GM21723 (cell line): ENCODE measurements at regions not wholly inside any gene's neighbourhood (a gene's known extent, or its start where the extent isn't known, plus 50 kb on each side); places are given as distances from the start of the nearest gene placed in this dataset.

Source experiments
- ATAC-seq: cut with Tn5 transposase; IDR thresholded peaks from one replicate; pipeline ENCODE4 v1.9.1; 2021; ENCODE audit warnings: mild to moderate bottlenecking, moderate library complexity; ENCODE audit not compliant: unreplicated experiment

DNA sequence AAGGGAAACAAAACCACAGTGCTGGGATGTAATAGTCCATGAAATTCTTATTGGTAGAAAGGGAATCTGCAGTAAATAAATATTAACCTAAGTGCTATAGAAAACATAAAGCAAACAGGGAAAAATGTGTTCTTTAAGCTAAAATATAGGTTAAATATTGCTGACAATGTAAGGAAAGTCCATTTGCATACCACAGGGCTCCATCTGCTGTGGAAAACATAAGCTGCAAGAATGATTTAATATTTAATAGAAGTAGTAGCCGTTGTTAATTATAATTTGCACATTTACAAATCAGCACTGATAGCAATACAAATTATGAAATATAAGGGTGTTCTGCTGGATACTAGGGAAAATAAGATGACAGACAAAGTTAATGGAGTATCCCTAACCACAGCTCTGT lies 444.9 kb upstream of the PKN2 start:
- no peak for ATAC-seq

DNA sequence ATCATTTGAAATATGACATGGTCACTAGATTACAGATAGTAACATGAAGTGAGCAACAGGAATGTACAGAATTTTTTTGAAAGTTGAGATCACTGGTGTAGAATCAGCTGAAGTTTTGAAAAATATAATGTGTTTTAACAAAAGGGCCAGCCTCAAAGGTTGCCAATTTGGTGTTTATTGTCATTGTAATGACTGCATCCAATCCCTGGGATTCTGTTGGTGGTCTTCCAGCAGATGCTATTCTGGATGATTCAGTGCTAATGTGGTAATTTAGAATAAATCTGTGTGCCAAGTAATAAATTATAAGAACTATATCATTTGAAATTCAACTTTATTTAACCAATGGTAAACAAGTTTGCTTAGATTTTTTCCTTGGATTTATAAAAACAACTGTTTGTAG lies 436.4 kb upstream of the PKN2 start:
- ATAC-seq = no peak

DNA sequence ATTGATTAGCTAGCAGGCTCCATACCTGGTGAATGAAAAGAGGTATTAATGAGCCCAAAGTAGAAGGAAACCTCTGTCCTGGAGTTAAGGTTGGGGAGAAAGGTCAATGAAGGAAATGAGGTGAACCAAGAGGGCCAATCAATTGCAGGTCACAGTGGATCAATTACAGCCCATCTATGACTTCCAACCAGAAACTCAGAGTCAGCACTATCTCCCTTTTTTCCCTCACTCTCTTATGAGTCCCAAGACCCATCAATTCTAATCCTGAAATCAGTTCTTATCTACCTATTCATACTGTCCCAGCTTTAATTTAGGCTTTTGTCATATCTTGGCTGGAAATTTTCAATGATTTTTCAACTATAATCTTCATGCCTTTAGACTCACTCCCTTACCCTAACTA lies 433.2 kb upstream of the PKN2 start:
- no peak for ATAC-seq

DNA sequence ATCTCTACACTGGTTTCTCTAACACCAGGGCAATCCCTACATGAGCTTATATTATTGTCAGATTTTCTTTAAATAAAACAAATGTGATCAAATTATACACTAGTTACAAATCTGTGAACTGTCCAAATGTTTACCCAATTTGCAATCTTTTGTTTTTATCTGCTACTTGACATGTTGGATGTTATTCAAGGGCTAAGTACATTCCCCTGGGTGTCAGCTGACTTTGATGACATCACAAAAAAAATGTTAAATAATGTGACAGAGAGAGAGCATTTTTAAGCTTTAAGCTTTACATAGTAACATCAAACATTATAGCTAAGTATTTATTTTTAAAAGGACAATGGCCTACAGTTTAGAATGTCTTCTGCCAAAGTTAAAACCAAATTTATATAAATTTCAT lies 431.3 kb upstream of the PKN2 start:
- ATAC-seq = no peak

DNA sequence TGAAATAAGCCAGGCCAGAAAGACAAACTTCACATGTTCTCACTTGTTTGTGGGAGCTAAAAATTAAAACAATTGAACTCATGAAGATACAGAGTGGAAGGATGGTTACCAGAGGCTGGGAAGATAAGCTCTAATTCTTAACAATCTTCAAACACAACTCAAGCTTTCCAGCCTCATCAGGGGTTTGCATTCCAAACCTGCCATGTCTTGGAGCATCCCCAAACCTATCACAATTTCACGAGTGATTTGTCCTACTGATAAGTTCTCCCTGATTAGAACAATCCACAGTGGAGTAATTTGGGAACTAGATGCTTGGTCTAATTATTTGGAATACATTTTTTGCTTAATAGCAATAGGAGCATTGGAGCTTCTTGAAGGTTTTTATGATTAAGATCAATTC lies 418.5 kb upstream of the PKN2 start:
- no peak for ATAC-seq

DNA sequence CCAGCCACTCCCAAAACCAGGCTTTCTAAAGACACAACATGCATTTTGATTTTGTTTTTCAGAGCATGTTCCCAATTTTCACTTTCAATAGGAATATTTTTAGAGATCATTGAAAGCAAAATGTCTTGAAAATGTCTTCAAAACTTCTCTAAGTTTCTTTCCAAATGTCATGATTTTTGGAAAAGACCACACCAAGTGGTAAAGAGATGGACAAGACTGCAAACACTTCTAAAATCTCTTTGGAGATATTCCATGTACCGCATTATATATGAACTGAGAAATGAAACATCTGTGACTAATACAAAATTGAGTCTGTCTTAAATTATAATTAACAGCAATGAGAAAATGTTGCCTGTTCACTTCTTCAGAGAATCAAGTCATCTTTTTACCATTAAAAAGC lies 418.0 kb upstream of the PKN2 start:
- ATAC-seq = no peak

DNA sequence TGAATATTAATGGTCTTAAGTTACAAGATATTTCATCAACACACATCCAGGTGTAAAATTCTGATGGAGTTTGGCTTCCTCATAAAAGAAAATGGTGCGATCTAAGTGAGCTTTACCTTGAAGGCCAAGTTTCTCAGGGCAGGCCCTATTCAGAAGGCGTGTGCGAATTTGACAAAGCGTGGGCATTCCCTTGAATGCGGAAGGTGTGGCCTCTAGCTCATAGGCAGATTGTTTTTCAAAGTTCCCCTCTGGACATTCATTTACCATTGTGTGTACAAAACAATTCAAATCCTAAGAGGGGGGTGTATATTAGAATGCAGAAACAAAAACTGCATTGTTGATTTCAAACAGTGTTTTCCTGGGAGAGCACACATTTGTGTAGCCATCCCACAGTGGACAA lies 411.9 kb upstream of the PKN2 start:
- no peak for ATAC-seq

DNA sequence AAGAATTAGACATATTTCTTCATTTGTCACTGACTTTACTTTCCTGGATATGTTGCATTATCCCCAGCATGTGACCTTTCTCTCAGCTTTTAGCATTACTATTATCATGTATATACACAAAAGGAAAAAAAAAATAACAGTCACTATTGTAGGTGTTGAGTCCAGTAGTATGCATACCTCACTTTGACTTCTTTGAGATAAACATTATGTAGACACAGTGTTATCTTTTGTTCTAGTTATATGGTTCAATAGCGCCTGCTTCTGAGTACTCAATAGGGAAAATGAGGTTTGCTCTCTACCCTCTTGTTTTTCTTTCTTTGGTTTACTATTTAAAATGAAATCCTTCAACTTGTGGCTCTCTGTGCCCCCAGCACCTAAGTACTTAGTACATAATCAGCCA lies 409.6 kb upstream of the PKN2 start:
- no peak for ATAC-seq

DNA sequence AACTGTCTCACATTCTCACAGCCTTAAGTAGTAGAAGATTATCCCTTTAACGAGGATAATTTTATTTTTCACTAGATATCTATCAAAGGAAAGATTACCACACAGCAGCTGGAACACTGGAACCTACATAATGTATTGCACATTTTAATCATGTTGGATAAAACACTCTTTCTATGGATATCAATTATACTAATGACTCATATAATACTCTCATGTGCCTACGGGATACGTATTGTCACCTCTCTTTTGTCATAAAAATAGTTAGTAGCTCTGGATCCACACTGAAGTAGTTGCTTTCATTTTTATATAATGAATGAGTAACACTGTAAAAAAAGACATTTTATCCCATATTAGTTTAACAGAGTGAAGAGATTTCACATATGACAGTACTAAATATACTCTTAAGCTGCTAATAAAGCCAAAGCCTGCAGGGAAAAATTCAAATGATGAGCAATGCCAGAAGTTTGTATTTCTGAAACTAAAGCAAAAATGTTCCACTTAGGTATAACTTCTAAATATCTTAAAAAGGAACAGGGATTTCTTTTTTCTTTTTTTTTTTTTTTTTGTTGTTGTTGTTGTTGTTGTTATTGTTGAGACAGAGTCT lies 408.7 kb upstream of the PKN2 start:
- no peak for ATAC-seq

DNA sequence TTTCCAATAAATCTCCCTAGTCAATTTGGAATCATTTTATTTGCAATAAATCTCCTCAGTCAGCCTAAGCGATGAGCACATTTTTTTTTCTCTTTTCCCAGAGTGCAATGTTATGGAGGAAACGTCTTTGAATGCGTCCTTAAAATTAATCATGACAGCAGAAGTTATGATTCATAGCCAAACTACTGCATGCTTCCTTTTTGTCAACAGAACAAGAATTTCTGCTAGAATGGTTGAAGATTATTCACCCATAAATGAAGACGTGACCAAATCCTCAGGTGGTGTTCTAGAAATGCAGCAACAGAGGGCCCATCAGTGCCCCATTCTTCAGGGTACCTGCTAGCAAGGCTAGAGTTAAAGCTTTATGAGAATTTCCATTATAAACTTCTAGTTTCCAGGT lies 407.9 kb upstream of the PKN2 start:
- no peak for ATAC-seq

DNA sequence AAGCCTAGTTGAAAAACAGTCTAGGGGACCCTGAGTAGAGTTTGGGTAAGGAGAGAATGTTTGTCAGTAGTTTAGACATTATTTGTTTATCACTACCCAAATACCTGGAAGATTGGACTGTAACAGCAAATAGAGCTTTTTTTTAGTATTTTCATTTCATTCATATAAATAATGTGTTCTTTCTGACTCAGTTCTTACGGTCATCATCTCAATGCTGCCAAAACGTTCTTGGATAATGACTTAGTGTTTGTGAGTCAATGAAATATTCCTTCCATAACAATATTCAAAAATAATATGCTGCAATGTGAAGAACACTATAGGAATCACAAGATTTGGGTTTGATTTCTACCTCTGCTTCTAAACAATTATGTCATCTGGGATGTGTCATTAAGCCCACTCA lies 400.0 kb upstream of the PKN2 start:
- no peak for ATAC-seq

DNA sequence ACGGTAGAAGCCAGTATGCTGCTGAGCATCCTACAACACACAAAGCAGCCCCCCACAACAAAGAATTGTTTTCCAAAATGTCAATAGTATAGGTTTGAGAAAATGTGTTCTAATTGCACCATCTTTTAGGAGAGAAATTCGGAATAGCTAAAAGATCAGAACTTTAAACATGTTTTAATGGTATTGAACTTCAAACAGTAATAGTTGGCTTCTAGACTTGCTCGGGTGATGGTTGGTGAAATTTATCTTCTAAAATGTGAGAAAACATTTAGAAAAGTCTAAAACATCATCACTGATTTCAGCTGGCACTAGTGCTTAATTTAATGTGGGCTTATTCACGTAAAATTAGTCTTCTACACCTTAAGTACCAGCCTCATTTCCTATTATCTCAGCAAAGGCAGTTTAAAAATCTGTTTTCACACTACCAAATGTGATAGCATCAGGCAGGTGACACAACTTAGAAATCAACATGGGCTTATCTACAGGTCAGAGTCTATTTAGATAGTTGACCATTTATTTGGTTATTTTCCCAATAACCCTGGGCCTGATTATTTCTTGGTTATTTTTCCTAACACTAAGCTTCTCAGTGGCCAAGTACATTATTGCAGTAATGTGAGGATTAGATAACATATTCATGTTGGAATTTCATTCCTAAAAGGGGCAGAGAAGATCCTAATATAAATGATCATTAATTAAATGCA lies 399.3 kb upstream of the PKN2 start:
- no peak for ATAC-seq

DNA sequence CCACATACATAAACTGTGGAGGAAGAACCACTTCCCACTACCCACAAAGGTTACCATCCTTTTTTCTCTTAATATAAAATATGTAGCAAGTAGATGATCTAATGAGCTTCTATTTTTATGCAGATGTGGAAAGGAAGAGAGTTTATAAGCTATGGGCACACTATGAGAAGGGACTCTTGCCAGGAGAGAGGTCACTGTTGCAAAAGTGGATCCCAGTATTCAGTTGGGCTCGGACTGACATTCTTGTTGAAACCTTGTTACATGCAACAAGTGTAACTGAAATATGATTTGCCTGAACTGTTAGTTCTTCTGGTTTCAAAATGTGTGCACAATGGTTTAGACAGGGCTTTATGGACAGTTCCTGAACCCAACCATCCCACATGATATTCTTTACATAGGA lies 397.4 kb upstream of the PKN2 start:
- no peak for ATAC-seq

DNA sequence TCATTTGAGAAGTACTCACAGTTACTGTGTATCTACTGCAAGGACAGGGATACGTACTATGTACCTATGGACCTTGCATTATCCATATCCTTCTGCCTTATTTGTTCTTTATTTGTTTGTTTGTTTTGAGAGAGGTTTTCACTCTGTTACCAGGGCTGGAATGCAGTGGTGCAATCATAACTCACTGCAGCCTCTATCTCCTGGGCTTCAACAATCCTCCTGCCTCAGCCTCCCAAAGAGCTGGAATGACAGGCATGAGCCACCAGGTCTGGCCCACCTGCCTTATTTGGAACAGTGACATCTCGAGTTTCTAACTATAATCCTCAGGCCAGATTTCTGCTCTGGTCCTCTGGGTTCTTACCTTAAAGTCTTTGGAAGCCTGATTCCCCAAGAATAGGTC lies 395.5 kb upstream of the PKN2 start:
- no peak for ATAC-seq

DNA sequence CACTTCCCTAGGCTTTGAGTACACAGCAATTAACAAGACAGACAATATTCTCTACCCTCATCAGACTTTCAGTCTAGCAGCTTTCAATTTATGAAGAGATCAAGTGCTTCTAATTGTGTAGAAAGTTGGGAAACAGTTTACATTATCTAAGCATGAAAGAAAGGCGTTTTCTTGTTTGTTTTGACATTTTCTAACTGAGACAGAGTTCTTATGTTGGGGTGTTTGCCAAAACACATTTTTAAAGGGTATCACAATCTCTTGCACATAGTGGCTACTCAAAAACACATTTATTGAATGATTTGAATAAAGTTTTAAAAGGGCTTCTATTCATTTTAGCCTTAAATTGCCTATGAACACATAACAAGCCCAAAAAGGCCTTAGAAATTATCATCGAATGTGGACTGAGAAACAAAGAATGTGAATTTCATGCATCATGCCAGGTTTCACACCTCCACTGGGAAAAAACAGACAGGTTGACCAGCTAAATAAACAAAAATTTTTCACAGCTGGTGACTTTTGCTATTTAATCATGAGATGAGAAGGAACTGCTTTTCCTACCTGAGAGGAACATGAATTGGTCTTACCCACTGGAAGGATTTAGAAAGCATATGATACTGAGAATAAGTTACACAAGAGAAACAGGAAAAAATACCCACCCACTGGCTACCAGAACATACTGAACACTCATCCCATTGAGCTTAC lies 394.5 kb upstream of the PKN2 start:
- no peak for ATAC-seq

DNA sequence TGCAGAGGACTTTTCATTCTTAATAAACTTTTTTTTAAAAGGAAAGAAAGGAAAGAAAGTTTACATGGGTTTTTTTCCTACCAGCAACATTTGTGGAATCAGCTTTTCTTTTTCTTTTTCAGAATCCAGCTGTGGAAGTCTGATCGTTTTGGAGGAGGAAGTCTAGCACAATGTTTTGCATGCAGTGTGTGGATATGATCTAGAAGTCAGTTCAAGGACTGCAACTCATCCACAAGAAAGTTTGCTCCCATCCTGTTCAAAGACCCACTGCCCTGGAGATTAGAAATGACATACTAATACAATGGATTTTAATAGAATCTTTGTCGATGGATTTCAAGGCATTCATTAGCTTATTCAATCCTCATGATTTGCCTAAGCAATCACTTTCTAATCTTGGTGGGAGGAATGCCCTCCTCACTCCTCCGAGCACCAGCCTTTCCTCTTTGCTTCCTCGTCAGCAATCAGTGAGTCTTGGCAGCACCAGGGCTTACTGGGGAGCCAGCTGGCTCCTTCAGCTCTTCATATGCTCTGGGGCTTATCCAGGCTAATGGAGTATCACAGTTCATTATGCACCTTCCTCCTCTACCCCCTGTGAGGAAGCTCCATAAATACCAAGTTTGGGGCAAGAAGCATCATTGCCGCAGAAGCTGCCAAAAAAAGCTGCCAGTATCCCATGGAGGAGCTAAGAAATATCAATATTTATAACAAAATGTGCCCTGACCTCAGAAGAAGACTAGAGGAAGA lies 392.3 kb upstream of the PKN2 start:
- ATAC-seq = no peak

DNA sequence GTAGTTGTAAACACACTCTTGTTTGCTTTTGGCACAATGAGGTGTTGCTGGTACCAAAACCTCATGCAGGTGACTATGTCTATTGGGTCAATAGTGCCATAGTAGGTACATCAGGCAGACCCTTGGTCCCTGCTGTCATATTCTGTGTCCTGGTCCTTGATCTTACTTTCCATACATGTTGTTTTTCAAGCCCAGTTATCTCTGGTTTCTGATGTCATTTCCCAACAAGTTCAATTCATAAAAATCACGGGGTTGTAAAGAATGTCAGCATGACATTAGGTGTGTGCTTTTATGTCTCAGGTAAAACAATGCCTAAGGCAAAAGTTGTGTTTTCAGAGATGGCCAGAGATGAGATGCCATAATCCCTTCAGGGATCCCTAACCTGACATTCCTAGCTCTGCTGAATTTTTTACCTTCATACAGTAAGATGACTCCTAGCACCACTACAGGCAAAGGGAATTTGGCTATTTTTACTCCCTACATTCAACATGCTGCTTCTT lies 390.3 kb upstream of the PKN2 start:
- ATAC-seq = no peak

DNA sequence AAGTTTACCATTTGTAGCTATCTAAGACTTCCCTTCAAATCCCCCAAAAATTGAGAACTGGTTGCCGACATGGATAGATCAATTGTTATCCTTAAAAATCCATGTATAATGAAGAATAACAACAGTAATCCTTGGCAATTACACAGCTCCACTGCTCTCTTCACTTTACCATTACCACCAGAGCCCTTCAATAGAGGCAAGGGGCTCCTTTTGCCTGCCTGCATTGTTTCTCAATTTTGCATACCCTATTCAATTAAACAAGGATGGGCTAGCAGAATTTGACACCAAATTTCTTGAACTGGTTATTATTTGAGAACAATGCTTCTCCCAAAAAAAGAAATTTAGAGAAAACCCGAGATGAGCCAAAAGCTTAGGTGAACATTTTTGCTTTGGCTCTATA lies 387.8 kb upstream of the PKN2 start:
- ATAC-seq = no peak

DNA sequence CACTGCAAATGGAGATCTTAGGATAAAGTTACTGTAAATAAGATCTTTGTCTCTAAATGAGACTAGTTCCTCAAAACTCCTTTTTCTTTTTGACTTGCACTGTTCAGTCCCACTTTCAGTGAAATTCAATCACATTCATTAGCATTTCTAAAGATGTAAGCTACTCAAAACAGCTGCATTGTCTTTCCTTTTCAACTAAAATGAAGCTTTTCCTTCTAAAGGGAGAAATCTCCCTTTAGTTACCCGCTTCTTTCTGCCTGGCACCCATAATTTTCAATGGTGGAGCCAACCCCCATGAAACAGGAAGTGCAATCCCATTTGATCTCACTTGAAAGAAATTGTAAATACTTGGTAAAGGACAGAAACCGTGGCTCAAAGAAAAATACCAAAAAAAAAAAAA lies 387.4 kb upstream of the PKN2 start:
- no peak for ATAC-seq

DNA sequence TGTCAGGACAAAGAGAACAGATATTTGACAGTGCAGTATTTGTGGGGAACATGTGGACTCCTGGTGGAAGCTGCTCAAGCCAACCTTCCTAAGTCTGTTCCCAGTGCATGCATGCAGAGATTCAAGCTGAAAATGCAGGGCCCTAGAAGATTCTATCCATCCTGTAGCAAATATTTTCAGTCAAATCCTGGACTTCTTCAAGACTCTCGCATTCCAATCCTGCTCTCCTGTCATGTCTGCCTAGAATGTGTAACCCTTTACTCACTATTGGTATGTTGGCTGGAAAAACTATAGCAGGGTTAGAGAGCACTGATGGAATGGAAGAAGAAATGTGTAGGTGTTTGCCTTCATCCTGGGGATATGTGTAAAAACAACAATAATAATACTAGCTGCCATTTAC lies 385.6 kb upstream of the PKN2 start:
- ATAC-seq = no peak

DNA sequence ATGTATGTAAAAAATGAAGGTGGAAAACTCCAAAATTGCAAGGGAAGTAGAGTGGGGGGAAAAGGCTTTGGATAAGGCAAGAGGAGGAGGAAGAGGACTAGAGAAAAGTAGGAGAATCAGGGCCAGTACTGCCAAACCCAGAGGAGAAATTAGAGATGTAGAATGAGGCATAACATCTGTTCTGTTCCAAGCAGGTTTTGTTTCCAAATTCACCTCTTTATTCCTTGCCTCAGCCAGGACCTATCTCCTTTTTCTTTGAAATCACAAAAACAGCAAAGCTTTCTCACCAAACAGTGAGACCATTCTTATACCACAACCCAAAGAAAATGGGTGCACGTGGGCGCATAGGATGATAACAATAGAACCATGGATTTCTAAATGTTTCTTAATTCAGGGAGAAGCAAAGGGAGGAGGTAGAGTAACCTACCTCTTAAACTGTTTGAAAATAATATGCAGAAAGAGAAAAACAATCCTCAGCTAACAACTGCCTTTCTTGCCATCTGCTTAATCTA lies 383.3 kb upstream of the PKN2 start:
- no peak for ATAC-seq
